Keratinocyte (primary cell): ENCODE measurements at regions not wholly inside any gene's neighbourhood (a gene's known extent, or its start where the extent isn't known, plus 50 kb on each side); places are given as distances from the start of the nearest gene placed in this dataset.

Source experiments
- DNase-seq: peaks from one replicate; pipeline ENCODE4 v3.0.0-alpha.2; 2011; ENCODE audit warnings: low read depth, missing footprints, low spot score
- FAIRE-seq: peaks from 2 replicates; lab custom pipeline; 2011; peaks lifted over from hg19 to GRCh38; lab: Jason Lieb, UNC
- H2AFZ ChIP-seq: 2 replicates; pipeline ENCODE4 v1.6.0; 2012; ENCODE audit warnings: low read length, control low read depth, inconsistent platforms; ENCODE audit not compliant: control insufficient read depth
- H3K27ac ChIP-seq: 2 replicates; pipeline ENCODE4 v1.5.1; 2011; ENCODE audit warnings: low read length; ENCODE audit not compliant: control insufficient read depth, insufficient read depth
- H3K27me3 ChIP-seq: 3 replicates; pipeline ENCODE4 v1.6.0; 2011; ENCODE audit warnings: low read length; ENCODE audit not compliant: control insufficient read depth, insufficient read depth; ENCODE audit errors: extremely low read depth
- H3K36me3 ChIP-seq, 2 experiments: 2 replicates in 1 of 2; 3 replicates in 1 of 2; pipeline ENCODE4 v1.5.1; 2011; ENCODE audit warnings: low read length in 2 of 2, mild to moderate bottlenecking in 1 of 2; ENCODE audit not compliant: control insufficient read depth in 2 of 2, insufficient read depth in 2 of 2; ENCODE audit errors: extremely low read depth in 1 of 2
- H3K4me1 ChIP-seq: 3 replicates; pipeline ENCODE4 v1.5.1; 2011; ENCODE audit warnings: low read length; ENCODE audit not compliant: control insufficient read depth, insufficient read depth; ENCODE audit errors: extremely low read depth
- H3K4me2 ChIP-seq: 3 replicates; pipeline ENCODE4 v1.6.0; 2011; ENCODE audit warnings: low read depth, low read length; ENCODE audit not compliant: control insufficient read depth, insufficient read depth; ENCODE audit errors: extremely low read depth
- H3K4me3 ChIP-seq, 3 experiments: fragments of 200-600 bp in 1 of 3; sonication (generic) in 1 of 3; 2 replicates in 2 of 3; 3 replicates in 1 of 3; pipeline ENCODE4 v1.5.1; 2011 to 2016; ENCODE audit warnings: low read length in 3 of 3, mild to moderate bottlenecking in 3 of 3, control low read depth in 2 of 3, inconsistent platforms in 1 of 3, low read depth in 1 of 3, mixed read lengths in 1 of 3, mixed run types in 1 of 3, moderate library complexity in 1 of 3; ENCODE audit not compliant: control insufficient read depth in 2 of 3, insufficient read depth in 2 of 3; ENCODE audit errors: extremely low read depth in 1 of 3
- H3K79me2 ChIP-seq: 2 replicates; pipeline ENCODE4 v1.6.0; 2012; ENCODE audit warnings: low read length; ENCODE audit not compliant: control insufficient read depth, insufficient read depth
- H3K9ac ChIP-seq: 3 replicates; pipeline ENCODE4 v1.6.0; 2011; ENCODE audit warnings: low read length; ENCODE audit not compliant: control insufficient read depth, insufficient read depth; ENCODE audit errors: extremely low read depth
- H3K9me1 ChIP-seq: 3 replicates; pipeline ENCODE4 v1.6.0; 2011; ENCODE audit warnings: low read length; ENCODE audit not compliant: control insufficient read depth, insufficient read depth; ENCODE audit errors: extremely low read depth
- H3K9me3 ChIP-seq: 2 replicates; pipeline ENCODE4 v1.5.1; 2012; ENCODE audit warnings: low read depth, low read length; ENCODE audit not compliant: control insufficient read depth
- H4K20me1 ChIP-seq: 3 replicates; pipeline ENCODE4 v1.6.0; 2011; ENCODE audit warnings: low read length; ENCODE audit not compliant: control insufficient read depth, insufficient read depth; ENCODE audit errors: extremely low read depth
- CTCF ChIP-seq, 3 experiments: IDR thresholded peaks in 1 of 3; conservative IDR thresholded peaks in 1 of 3; optimal IDR thresholded peaks in 1 of 3; 2 replicates in 2 of 3; 3 replicates in 1 of 3; pipeline versions ENCODE3 to v1.5.1; 2011; ENCODE audit warnings: low read length in 3 of 3, mild to moderate bottlenecking in 3 of 3, moderate library complexity in 2 of 3, control low read depth in 1 of 3, inconsistent platforms in 1 of 3; ENCODE audit not compliant: insufficient read depth in 2 of 3; ENCODE audit errors: extremely low read depth in 1 of 3
- EZH2 ChIP-seq: IDR thresholded peaks from one replicate; pipeline ENCODE4 v1.6.1; 2012; ENCODE audit warnings: inconsistent platforms, mild to moderate bottlenecking, low read length, moderate library complexity
- dilution Hi-C: fragments of 300-500 bp; cut with MboI; formaldehyde crosslinking; loops from one replicate; pipeline ENCODE4 v1.7.0; 2020; ENCODE audit warnings: low sequenced_read_pairs; ENCODE audit not compliant: extremely low pct_ligation_motif_present

GRCh38 chr13:34011552-34012085, 193.7 kb downstream of the RFC3 start:
- no peaks in the 10 kb centered on the region for H3K36me3 ChIP-seq
- H3K4me3 ChIP-seq = no peak overlapping the region
- TF ChIP-seq CTCF (optimal IDR thresholded peaks at IDR 0.05 in 1 of 3, IDR thresholded peaks at IDR 0.05 in 1 of 3, conservative IDR thresholded peaks at IDR 0.05 in 1 of 3; ENCODE audit: extremely low read depth in 1 of 3, insufficient read depth in 2 of 3, low read length in 3 of 3) (no peak), EZH2 (no peak)
- no peaks in the 10 kb centered on the region for H3K9me3 ChIP-seq
- dilution Hi-C loops = no loop called here
- no peaks in the 10 kb centered on the region for H3K79me2 ChIP-seq
- H4K20me1 ChIP-seq = no peaks in the 10 kb centered on the region
- no peak for FAIRE-seq
- no peaks in the 10 kb centered on the region for H3K27me3 ChIP-seq
- no peak overlapping the region for H3K9ac ChIP-seq
- H3K9me1 ChIP-seq = no peaks in the 10 kb centered on the region
- no peak overlapping the region for H3K27ac ChIP-seq
- no peak for DNase-seq
- H3K4me1 ChIP-seq = no peaks in the 10 kb centered on the region
- H3K4me2 ChIP-seq = no peak overlapping the region
- H2AFZ ChIP-seq = no peak overlapping the region

GRCh38 chr13:34012382-34012781, 194.4 kb downstream of the RFC3 start:
- Histone ChIP-seq H2AFZ (no peak overlapping the region), H3K9me1 (no peaks in the 10 kb centered on the region), H3K36me3 (no peaks in the 10 kb centered on the region), H3K27ac (no peak overlapping the region), H4K20me1 (no peaks in the 10 kb centered on the region), H3K4me2 (no peak overlapping the region), H3K4me3 (no peak overlapping the region), H3K9ac (no peak overlapping the region), H3K27me3 (no peaks in the 10 kb centered on the region), H3K4me1 (peaks cover 3% of the 10 kb centered on the region), H3K9me3 (no peaks in the 10 kb centered on the region), H3K79me2 (no peaks in the 10 kb centered on the region)
- no peak for DNase-seq
- dilution Hi-C loops = no loop called here
- FAIRE-seq = no peak
- TF ChIP-seq CTCF (optimal IDR thresholded peaks at IDR 0.05 in 1 of 3, IDR thresholded peaks at IDR 0.05 in 1 of 3, conservative IDR thresholded peaks at IDR 0.05 in 1 of 3; ENCODE audit: extremely low read depth in 1 of 3, insufficient read depth in 2 of 3, low read length in 3 of 3) (no peak), EZH2 (no peak)
